Daoy (cell line): ENCODE measurements at regions not wholly inside any gene's neighbourhood (a gene's known extent, or its start where the extent isn't known, plus 50 kb on each side); places are given as distances from the start of the nearest gene placed in this dataset.
A peak's percentile ranks its signal among the peaks of the same experiment; 100 is the strongest.

Experiments used
- DNase-seq: peaks from one replicate; pipeline ENCODE4 v3.0.0-alpha.2; 2015; ENCODE audit warnings: low read depth

- DNase-seq, result no peak
Measured at GRCh38 chr4:152094970-152095700, 334.3 kb upstream of the GATB start.

GRCh38 chr4:152091405-152091804, 330.6 kb upstream of the GATB start:
- no peak for DNase-seq

- no peak for DNase-seq
Measured at GRCh38 chr4:152090543-152090942, 329.7 kb upstream of the GATB start.

GRCh38 chr4:152089584-152089983, 328.8 kb upstream of the GATB start:
- no peak for DNase-seq

- DNase-seq, result no peak
Measured at GRCh38 chr4:152087335-152087734, 326.5 kb upstream of the GATB start.

GRCh38 chr4:152085657-152086056, 324.9 kb upstream of the GATB start:
- no peak for DNase-seq

GRCh38 chr4:152083338-152083737, 322.5 kb upstream of the GATB start:
- DNase-seq, result no peak

GRCh38 chr4:152081024-152081423, 320.2 kb upstream of the GATB start:
- no peak for DNase-seq

- DNase-seq, result no peak
Measured at GRCh38 chr4:152079543-152080293, 318.9 kb upstream of the GATB start.

GRCh38 chr4:152079079-152079478, 318.3 kb upstream of the GATB start:
- DNase-seq, result no peak

GRCh38 chr4:152077582-152077981, 316.8 kb upstream of the GATB start:
- no peak for DNase-seq

- DNase-seq, result no peak
Measured at GRCh38 chr4:152075253-152075928, 314.6 kb upstream of the GATB start.

GRCh38 chr4:152074573-152074972, 313.8 kb upstream of the GATB start:
- DNase-seq, result no peak

- DNase-seq, result no peak
Measured at GRCh38 chr4:152074088-152074437, 313.3 kb upstream of the GATB start.

GRCh38 chr4:152073351-152074087, 312.7 kb upstream of the GATB start:
- peak; percentile 42 for DNase-seq

GRCh38 chr4:152072906-152073305, 312.1 kb upstream of the GATB start:
- DNase-seq, result no peak

- peak; percentile 33 for DNase-seq
Measured at GRCh38 chr4:152072001-152072485, 311.2 kb upstream of the GATB start.

GRCh38 chr4:152070854-152071253, 310.0 kb upstream of the GATB start:
- DNase-seq, result no peak

GRCh38 chr4:152068866-152069265, 308.1 kb upstream of the GATB start:
- DNase-seq, result no peak

GRCh38 chr4:152065545-152065944, 304.7 kb upstream of the GATB start:
- DNase-seq, result no peak

- no peak for DNase-seq
Measured at GRCh38 chr4:152064753-152065152, 303.9 kb upstream of the GATB start.

GRCh38 chr4:152064282-152064681, 303.5 kb upstream of the GATB start:
- no peak for DNase-seq
